Neural cell (in vitro differentiated cells): ENCODE measurements at regions not wholly inside any gene's neighbourhood (a gene's known extent, or its start where the extent isn't known, plus 50 kb on each side); places are given as distances from the start of the nearest gene placed in this dataset.

Experiments used
- CTCF ChIP-seq: fragments of 450-650 bp; IDR thresholded peaks from 2 replicates; pipeline ENCODE4 v1.5.1; 2014; ENCODE audit warnings: antibody characterized with exemption, mild to moderate bottlenecking, moderate library complexity; ENCODE audit not compliant: poor library complexity, severe bottlenecking
- EP300 ChIP-seq: fragments of 450-650 bp; conservative IDR thresholded peaks from 2 replicates; pipeline ENCODE4 v1.6.1; 2014; ENCODE audit warnings: antibody characterized with exemption, mild to moderate bottlenecking, moderate library complexity; ENCODE audit not compliant: poor library complexity, severe bottlenecking
- EZH2 ChIP-seq: fragments of 200-600, 300-800 bp; shearing (Covaris generic), sonication (generic); IDR thresholded peaks from 2 replicates; pipeline ENCODE4 v1.6.1; 2014; ENCODE audit warnings: antibody characterized with exemption, low read length, borderline replicate concordance, mild to moderate bottlenecking; ENCODE audit not compliant: insufficient read depth, poor library complexity, severe bottlenecking
- POLR2AphosphoS5 ChIP-seq: IDR thresholded peaks from 2 replicates; pipeline ENCODE4 v1.6.1; 2012
- RAD21 ChIP-seq: fragments of 450-650 bp; conservative IDR thresholded peaks from 2 replicates; pipeline ENCODE4 v1.6.1; 2014; ENCODE audit warnings: antibody characterized with exemption, mild to moderate bottlenecking, moderate library complexity
- SMC3 ChIP-seq: fragments of 450-650 bp; conservative IDR thresholded peaks from 2 replicates; pipeline ENCODE4 v1.6.1; 2014; ENCODE audit warnings: antibody characterized with exemption, mild to moderate bottlenecking, moderate library complexity; ENCODE audit not compliant: poor library complexity
- TAF1 ChIP-seq: IDR thresholded peaks from 2 replicates; pipeline ENCODE4 v1.6.1; 2012; ENCODE audit warnings: low read depth
- TF ChIP-seq, protein P1 (sequence below): IDR thresholded peaks from 2 replicates; pipeline ENCODE4 v1.6.1; 2012; ENCODE audit warnings: borderline replicate concordance

DNA sequence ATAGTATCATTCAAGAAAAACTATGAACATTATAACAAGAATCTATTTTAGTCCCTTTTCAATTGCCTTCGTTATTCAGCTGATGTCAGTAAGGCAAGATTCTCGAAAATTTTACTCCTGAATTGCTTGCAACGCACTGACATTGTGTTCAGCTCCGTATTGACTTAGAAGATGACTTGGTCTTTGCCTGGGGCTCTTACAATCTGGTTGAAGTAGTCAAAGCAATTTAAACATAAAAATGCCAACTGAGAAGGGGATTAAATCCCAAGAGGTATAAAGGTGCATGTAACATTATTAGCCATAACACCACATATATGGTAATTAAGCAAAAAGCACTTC is 507.1 kb downstream of the CENPC start:
- no peak for TF ChIP-seq CTCF
- no peak for TF ChIP-seq SMC3
- TF ChIP-seq EP300, result no peak
- TF ChIP-seq EZH2, result no peak
- no peak for TF ChIP-seq POLR2AphosphoS5
- TF ChIP-seq TAF1, result no peak
- TF ChIP-seq, protein P1, sequence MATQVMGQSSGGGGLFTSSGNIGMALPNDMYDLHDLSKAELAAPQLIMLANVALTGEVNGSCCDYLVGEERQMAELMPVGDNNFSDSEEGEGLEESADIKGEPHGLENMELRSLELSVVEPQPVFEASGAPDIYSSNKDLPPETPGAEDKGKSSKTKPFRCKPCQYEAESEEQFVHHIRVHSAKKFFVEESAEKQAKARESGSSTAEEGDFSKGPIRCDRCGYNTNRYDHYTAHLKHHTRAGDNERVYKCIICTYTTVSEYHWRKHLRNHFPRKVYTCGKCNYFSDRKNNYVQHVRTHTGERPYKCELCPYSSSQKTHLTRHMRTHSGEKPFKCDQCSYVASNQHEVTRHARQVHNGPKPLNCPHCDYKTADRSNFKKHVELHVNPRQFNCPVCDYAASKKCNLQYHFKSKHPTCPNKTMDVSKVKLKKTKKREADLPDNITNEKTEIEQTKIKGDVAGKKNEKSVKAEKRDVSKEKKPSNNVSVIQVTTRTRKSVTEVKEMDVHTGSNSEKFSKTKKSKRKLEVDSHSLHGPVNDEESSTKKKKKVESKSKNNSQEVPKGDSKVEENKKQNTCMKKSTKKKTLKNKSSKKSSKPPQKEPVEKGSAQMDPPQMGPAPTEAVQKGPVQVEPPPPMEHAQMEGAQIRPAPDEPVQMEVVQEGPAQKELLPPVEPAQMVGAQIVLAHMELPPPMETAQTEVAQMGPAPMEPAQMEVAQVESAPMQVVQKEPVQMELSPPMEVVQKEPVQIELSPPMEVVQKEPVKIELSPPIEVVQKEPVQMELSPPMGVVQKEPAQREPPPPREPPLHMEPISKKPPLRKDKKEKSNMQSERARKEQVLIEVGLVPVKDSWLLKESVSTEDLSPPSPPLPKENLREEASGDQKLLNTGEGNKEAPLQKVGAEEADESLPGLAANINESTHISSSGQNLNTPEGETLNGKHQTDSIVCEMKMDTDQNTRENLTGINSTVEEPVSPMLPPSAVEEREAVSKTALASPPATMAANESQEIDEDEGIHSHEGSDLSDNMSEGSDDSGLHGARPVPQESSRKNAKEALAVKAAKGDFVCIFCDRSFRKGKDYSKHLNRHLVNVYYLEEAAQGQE, result no peak
- TF ChIP-seq RAD21, result no peak
